Astrocyte of the hippocampus (primary cell): ENCODE measurements at regions not wholly inside any gene's neighbourhood (a gene's known extent, or its start where the extent isn't known, plus 50 kb on each side); places are given as distances from the start of the nearest gene placed in this dataset.

Experiments
- DNase-seq: peaks from one replicate; pipeline ENCODE4 v3.0.0; 2011; ENCODE audit warnings: low read depth, low spot score

DNA sequence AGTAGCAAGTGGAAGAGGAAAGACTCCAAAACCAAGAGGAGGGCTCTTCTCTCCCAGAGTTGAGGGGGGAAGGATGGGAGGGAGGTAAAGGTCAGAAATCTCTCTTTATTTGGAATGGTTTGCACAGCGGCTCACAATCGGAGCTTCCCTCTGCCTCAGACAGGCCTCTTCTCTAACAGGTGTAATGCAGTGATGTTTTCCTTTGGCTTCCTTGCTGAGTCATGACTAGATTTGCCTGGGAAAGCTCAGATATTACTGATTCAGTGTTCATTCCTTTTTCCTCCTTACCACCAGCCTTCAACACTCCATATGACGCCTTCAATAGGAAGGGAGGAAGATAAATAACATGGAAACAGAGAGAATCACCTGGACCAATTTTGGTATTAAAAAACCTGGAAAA lies 136.6 kb downstream of the RNF152 start:
- no peak for DNase-seq

DNA sequence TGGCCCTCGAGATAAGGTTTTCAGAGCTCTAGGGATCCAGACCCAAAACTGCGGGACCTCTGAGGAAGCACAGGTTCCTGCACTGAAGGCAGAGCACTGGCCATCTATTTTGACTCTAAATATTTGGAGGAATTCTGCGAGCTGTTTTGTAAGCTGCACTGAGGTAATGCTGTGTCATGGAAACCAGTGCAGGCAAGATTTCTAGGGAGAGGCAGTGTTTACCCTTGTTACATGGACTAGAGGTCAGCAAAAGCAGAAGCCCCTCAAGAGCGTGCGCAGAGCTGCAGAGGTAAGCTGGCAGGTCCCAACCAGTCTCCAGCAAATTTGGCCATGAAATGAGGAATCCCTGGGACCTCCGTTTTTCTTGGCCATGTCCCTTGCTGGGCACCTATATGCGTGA lies 137.3 kb downstream of the RNF152 start:
- no peak for DNase-seq

DNA sequence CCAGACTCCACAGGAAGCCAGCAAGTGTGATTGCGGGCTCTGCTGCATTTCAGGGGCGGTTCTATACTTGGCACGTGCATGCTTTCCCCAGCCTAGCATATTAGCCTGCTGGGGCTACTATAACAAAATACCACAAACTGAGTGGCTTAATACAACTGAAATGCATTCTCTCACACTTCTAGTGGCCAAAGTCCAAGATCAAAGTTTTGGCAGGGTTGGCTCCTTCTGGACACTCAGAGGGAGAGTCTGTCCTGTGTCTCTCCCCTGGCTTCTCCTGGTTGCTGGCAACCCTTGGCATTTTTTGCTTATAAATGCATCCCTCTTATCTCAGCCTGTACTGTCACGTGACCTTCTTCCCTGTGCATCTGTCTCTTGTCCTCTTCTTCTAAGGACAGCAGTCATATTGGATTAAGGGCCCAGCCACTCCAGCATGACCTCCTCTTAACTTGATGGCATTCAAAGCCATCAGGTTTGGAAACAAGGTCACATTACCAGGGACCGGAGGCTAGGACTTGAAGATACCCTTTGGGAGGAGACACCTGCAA lies 138.7 kb downstream of the RNF152 start:
- DNase-seq: no peak

DNA sequence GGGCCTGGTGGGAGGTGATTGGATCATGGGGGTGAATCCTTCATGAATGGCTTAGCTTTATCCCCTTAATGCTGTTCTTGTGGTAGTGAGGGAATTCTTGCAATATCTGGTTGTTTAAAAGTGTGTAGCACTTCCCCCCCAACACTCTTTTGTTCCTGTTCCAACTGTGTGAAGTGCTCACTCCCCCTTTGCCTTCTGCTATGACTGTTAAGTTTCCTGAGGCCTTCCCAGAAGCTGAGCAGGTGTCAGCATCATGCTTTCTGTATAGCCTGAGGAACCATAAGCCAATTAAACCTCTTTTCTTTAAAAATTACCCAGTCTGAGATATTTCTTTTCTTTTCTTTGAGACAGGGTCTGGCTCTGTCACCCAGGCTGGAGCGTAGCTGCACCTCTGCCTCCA lies 139.4 kb downstream of the RNF152 start:
- no peak for DNase-seq

DNA sequence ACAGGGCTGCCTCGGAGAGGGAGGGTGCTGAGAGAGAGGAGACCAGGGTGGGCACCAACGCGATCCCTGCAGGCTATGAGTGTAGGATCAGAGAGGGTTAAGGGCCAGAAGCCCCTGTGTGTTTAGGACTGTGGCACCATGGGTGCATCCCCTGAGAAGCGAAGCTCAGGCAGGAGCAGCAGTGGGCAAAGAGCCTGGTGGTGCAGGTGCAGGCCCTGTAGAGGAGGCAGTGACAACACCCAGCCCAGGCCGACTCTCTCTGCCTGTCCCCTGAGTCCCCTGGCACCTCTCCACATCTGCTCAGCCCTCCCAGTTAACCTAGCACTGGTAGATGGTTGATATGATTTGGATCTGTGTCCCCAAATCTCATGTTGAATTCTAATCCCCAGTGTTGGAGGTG lies 139.8 kb downstream of the RNF152 start:
- DNase-seq: no peak

DNA sequence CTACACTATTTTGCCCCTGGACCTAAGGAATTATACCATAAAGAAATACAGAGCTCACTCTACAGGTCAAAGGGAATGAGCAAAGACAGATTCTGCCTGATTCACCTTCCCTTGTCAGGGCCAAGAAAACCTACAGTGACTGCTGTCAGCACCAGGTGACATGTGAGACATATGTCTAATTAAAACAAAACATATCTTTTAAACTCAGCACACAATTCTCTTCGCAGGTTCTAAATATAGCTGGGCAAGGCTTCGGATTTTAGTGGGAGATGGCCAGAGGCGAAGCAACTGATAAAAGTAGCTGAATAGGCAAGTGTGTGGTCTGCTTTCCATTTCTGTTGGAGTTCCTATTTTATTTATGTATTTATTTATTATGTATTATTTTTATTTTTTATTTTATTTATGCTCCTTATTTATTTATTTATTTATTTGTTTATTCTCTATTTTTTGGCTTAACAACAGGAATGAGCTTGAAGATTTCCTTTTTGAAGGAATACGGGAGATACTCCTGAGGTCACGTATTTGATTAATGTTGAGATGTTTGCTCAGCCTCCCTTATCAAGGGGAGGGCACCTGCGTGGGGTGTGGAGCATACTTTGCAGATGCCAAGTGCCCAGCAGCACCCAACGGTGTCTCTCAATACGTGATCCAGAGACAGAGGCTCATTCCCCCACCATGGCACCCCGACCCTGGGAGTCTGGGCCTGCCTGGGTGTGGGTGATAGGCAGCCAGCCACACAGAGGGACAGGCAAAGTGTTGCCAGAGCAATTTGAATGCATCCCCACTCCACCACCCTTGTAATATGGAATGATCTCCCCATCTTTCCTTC lies 141.8 kb downstream of the RNF152 start:
- DNase-seq: no peak

DNA sequence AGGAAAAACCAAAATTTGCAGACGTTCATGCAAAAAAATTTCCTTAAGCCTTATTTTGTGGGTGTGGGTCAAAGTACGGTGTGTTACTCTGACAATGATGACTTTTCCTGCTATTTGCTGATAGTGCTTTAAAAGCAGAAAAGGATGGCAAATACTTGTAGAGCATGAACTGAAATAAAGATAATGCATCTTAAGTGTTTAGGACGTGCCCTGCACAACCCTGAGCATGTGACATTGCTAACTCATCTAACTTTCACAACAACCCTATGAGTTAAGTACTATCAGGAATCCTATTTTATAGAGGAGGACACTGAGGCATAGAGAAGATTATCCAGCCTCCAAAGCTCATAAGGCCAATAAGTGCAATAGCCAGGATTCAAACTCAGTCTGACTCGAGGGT lies 143.3 kb downstream of the RNF152 start:
- DNase-seq: no peak

DNA sequence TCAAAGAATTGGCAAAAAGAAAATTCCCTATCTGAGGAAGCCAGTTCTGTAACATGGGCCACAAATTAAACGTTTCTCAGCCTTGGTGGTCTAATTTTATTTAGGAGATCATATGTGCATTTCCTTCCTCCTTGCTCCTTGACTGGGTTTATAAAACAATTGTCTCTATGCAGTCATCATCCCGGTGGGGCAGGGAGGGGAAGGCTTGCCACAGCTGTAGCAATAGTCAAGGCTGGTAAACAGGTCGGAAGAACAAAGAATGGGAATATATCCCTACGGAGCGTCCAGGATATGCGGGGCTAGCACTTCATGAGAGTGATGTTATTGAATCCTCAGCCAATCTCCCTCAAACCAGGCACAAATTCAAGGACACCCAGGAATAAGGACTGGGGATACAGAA lies 143.8 kb downstream of the RNF152 start:
- DNase-seq: no peak

DNA sequence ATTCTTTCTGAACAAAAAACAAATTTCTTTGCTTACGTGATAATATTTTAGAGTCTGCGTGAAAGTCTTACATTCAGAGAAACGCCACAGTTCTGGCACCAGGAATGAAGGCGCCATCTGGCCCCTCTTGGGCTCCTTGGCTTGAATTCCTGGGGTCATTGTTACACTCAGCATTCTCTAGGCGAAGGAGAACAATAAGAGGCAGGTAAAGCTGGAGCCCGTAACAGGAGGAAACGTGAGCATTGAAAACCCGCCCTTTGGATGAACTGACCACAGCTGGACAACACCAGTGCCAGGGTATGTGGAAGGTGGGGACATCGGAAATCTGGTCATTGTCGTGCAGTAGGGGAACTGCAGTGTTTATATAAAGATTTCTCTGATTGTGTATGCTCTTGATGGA lies 144.8 kb downstream of the RNF152 start:
- DNase-seq: no peak

DNA sequence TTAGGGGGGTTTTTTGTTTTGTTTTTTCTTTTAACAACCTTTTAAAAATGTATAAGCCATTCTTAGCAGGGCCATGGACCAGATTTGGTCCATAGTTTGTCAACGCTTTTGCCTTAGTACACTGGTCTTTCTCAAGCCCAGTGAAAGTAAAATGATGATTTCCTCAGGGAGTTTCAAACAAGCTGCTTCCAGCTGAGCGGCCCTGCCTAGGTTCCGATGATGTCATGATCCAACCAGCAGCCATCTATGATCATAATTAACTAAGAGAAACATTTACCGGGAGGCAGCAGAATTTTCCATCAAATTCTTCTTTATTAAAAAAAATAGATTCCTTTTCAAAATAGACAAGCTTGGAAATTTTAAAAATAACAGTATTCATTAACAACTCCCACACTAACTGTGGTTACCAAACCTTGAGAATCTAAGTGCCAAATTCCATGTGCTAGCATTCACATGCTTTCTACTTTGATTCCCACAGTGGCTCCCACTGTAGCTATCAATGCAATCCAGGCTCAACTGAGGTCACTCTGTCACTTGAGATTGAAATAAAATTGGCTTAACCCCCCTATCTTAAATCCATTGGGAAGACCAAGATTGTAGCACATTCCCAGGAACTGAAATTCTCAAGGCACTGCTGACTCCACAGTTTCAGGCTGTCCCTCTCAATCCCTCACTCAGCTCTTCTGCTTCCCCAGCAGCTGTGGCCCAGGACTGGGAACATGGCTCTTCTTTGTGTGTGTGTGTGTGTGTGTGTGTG lies 148.9 kb downstream of the RNF152 start:
- DNase-seq: peak; percentile 42

DNA sequence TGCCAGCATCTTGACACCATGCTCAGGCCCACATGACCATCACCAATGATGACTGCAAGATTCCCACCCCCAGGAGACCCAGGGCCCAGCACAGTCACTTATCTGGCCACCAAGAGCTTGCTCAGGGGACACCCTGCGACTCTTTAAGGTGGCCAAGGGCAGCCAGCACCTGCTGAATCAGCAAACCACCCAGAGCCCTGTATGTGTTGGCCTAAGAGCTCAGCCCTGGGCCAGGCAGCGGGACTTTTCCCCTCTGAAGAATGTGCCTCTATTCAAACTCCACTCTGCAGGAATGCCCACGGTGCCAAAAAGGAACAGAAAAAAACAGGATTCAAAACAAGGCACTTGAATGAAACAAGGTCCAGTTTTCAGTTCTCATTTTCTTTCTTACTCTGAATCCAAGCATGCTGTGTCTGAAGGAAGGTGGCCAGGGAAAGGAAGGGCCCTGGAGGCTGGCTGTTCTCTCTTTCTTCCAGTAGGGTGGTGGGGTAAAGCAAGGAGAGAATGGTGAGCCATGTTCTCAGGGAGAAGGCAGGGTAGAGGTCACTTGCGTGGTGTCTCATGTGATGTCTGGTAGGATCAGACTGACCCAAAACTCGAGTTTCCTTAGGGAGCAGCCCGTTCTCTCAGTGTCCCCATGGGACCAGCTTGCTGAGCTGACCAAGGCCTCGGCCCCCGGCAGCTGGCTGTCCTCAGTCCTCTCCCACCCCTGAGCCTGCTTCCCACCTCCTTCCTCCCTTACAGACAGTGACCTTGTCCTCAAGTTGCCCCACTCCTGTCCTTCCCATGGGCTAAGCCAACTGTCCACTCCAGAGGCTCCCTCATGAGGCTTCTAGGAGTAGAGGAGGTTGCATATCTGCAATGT lies 150.0 kb downstream of the RNF152 start:
- peak; percentile 60 for DNase-seq

DNA sequence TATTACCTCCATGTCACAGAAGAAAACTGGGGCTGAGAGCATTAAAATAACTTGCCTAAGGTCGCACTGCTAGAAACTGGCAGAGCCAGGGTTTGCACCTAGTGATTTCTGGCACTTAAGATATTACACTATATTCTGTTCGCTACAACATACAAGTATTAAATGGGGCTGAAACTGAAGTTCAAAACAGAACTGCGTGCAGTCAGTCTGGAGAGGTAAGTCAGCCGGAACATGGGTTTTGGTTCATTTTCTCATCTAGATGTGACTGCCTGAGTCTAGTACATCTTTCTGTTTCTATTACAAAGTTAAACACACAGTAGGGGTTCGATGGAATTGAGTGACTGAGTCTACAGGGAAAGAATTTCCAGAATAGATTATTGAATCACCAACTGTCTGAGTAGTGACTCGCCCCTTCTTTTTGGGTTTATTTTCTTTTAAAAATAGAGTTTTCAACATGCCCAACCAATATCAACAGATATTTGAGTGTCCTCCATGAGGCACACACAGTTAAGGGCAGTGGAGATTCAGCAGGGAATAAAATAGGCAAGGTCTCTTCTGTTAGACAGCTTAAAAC lies 150.8 kb downstream of the RNF152 start:
- DNase-seq: peak; percentile 34

DNA sequence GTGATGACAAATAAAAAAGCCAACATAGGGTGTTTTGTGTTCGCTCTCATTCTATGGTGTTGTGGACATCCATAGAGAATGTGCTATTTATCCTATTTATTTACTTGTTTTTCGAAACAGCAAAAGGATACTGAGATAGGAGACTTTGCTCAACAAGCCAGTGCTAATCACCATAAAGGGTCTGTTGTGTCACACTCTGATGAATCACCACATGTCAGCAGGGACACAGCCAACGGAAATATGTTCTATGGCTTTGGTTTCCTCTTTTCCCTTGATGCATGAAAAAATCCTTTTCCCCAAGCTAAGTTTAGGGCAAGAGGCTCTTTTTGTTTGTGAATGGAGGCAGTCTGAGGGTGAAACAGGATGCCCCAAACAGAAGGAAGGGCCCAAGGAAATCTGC lies 154.3 kb downstream of the RNF152 start:
- peak; percentile 45 for DNase-seq

DNA sequence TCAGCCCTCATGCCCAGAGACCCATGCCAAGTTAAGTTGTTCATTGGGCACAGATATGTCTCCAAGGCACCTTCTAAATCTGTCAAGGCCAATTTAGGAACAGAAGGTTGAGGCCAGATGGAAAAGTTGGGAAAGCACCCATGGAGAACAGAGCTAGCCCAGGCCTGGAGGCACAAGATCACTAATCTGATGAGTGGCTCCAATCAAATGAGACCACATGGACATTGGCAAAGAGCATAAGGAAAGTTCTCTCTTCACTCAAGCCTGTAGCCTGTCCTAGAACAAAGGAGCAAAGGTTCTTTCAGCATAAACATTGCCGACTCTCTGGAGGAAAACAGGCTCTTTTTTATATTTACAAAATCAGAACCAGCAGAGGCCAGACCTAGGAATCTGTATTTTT lies 154.8 kb downstream of the RNF152 start:
- no peak for DNase-seq

DNA sequence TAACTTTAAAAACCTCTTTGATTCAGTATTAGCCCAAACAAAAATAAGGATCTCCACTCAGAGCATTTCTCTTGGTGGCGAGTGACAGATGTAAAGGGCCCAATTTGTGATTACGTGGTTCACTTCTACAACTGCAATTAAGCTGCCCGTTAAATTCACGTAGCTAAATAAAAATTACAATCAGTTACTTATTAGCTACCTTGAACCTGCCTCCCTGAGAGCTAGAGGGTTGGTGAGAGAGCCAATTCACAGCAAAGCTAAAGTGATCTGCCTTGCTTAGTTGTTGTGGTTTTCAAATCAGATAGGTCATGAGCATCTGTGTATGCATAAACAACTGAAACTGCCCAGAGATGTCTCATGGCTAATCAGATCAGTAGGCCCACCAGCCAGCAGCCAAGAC lies 156.7 kb downstream of the RNF152 start:
- no peak for DNase-seq

DNA sequence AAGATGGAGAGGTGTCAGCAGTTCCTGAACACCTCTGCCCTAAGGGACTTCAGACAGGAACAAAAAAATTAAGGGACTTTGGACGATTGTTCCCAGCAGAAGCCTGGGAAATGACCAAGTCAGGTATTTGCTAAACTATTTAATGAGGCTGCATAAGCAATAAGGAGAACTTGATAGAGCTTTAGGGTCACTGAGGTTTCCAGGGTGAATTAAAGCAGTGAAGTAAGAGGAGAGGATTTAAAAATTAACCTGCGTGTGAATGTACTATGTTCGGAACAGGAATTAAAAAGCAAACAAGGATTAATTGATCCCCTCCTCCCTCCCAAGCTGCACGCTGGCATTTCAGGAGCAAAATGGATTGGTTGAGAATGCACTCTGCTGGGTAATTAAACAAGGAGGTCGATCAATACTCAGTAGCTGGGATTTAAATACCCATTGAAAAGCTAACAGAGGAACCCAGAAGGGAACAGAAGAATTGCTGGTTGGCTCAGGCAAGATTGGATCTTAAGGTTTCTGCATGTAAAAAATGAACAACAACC lies 157.2 kb downstream of the RNF152 start:
- DNase-seq: no peak

DNA sequence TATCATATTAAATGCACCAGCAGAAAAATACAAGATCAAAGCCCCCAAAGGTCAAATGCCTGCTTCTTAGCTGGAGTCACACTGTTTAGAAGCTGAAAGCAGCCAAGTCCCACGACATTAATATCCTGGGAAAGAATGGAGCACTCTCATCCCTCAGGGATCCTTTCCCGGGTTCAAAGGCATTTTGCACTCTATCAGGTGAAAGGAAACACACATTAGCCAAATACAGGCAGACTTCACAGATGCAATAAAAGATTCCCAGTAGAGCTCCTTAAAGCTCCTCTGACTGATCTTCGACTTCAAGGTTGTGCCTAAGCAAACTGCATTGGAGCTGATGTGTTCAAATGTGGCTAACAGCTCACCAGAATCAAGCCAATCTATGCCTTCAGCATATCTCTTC lies 158.4 kb downstream of the RNF152 start:
- DNase-seq: no peak

DNA sequence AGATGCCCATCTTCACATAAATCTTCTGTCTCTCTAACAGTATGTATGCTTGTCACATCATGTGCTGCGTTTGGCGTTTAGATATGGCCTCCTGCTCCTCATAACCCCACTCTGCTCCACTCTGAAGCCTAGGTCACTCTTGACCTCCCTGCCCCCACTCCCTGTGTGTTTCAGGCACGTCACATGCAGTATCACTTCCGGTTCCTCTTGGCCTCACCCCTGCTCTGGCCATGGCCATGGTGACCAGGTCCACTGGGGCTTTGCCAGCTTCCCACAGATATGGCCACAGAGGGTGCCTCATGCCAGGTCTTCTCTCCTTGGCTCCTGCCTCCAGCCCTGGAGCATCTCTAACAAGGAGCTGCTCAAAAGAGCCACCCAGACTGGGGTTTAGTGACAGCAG lies 160.0 kb downstream of the RNF152 start:
- no peak for DNase-seq

DNA sequence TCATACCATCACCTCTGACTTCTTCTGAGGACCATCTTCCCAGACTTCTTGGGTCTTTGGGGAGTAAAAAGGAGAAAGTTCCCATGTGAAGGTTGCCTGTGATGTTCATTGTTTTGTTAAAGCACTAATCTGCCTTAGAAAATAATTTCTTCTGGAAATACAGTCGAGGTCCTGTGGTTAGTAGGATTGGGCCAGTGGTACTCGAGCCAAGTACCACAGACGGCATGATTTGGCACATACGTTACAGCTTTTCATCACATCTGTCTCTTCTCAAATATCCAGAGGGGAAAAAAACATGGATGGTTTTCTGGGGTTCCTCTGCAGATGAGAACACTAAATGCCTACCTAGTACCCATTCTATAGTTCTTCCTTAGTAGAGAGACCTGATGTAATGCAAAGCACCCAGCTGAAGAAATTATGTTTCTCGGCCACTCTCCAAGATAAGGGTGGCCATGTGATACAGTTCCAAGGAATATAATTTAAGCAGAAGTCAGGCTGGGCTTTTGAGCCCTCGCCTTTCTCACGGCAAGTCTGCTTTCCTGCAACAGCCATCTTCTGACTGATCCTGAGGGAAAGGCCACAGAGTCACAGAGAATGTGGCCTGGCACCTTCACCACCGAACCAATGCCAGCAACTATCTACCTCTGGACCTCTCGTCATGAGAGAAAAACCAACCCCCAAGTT lies 161.0 kb downstream of the RNF152 start:
- DNase-seq: peak; percentile 17

DNA sequence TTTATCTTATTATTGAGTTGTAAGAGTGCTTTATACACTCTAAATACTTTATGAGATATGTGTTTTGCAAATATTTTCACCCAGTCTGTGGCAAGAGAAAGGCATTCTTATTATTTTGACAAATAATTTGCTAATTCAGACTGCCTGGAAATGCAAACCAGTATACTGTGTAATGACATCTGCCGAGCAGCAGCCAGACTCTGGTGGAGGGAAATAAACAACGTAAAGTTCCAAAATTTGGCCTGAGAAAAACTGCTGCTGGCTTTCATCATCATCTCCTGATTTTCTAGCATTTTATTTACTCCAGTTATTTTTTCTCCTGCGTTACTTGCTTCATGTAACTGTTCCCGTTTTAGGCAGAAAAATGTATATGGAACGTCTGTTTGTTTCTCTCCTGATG lies 161.6 kb downstream of the RNF152 start:
- no peak for DNase-seq

DNA sequence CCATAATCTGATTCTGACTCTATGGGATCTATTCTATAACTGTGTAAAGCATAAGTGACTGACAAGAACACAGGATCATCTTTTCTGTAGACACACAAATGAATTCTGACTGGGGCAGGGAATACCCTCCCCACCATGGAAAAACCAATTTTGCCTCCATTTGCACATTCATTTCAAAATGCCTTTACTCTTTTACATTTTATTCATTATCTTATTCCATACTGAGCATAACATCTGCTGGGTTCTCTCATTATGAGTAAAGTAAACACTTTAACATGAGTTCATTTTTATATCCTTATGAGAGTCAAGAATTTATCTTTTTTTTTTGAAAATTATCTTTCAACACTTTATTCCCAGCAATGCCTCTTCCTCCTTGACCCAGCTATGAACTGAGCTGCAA lies 163.5 kb downstream of the RNF152 start:
- DNase-seq: no peak
